RCC 7860 (cell line): ENCODE measurements at regions not wholly inside any gene's neighbourhood (a gene's known extent, or its start where the extent isn't known, plus 50 kb on each side); places are given as distances from the start of the nearest gene placed in this dataset.
"Not testable (repeated sequence)": the region's sequence is repeated elsewhere in the genome, so short reads cannot be mapped to it uniquely, and the experiment has no call there.

Experiments used
- DNase-seq: peaks from one replicate; pipeline ENCODE4 v3.0.0-alpha.2; 2015; ENCODE audit warnings: low spot score
- FAIRE-seq: peaks from 2 replicates; lab custom pipeline; 2012; peaks lifted over from hg19 to GRCh38; lab: Jason Lieb, UNC

DNA sequence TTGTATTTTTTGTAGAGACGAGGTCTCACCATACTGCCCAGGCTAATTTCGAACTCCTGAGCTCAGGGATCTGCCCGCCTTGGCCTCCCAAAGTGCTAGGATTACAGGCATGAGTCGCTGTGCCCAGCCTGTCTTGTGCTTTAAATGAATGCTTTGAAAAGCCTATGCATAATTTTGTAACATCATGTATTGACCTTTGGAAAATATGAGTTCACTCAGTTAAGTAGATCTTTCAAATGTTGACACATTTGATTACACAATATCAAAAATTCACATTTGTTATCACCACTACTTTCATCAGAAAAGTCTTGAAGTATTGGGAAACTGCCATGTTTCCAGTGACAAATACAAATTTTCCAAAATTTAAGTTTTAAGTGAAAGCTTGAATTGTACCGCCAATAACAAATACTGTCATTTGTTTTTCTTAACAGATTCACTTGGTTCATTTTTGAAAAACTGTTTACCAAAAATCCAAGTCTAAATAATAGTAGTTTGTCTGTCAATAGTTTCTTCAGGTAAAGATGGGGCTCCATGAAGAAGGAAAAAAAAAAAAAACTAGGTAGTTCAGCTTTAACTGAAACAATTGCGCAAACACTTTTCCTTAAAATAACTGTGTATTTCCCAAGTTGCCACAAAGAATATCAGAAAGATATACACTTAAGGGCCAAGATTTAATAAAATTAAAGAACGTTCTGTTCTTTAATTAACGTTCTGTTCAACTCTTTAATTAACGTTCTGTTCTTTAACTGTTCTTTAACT is 233.2 kb upstream of the NR5A2 start:
- FAIRE-seq, result no peak

DNA sequence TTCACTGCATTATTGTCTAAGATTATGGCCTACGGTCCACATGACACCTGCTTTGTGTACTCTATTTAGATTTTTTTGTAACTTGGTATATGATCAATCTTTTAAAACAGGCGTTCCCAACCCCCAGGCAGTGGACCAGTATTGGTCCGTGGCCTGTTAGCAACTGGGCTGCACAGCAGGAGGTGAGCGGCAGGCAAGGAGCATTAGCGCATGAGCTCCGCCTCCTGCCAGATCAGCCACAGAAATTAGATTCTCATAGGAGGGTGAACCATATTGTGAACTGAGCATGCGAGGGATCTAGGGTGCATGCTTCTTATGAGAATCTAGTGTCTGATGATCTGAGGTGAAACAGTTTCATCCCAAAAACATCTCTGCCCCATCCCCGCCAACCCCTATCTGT is 228.4 kb upstream of the NR5A2 start:
- DNase-seq (no peak), FAIRE-seq (no peak)

More for the DNA sequence above, 233.2 kb upstream of the NR5A2 start:
- no peak for DNase-seq

DNA sequence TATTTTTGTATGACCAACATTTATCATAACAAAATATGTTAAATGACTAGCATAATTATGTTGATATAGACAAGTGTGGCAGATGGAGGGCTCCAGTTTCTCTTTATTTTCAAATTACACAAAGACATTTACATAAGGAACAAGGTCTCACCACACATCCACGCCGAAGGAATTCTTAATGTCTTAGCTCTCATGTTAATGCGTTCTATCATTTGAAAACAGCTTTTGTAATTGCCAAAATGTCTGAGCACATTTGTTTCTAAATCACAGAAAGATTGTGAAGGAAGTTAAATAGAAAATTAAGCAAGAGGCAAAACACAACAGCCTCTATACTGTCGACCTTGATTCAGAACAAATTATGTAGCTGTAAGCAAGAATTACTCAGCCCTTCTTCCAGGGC is 223.0 kb upstream of the NR5A2 start:
- no peak for DNase-seq
- FAIRE-seq, result no peak

DNA sequence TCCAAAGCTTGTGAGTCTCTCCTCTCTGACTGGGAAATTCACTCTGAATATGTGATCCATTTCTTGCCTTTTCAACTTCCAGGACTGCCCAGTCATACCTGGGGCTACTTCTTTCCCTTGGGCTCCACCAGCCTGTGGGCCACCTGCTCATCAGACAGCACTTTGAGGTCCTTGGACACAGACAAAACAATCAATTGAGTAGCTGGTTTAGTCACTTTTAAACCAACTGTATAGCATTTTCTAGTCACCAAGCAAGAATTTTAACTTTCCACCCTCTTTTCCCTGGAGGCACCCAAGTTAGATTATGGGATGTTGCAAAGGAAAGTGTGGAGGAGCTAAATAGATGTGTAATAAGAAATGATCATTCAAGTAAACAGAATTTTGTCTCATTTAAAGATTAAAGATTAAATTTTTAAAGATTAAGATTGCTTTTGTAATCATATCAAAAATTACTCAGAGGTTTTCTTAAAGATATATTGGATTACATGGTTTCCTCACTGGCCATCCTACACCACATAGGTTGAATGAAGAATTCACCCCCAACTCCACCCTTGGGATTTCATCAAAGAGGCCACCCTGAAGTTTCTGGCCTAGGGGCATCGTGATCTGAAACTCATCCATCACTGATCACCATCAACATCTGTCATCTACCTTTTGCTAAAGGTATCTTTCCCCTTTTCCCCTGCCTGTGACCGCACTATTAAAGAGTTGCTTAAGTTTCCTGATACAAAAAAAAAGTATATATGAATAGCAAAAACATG is 219.2 kb upstream of the NR5A2 start:
- DNase-seq (no peak), FAIRE-seq (no peak)

DNA sequence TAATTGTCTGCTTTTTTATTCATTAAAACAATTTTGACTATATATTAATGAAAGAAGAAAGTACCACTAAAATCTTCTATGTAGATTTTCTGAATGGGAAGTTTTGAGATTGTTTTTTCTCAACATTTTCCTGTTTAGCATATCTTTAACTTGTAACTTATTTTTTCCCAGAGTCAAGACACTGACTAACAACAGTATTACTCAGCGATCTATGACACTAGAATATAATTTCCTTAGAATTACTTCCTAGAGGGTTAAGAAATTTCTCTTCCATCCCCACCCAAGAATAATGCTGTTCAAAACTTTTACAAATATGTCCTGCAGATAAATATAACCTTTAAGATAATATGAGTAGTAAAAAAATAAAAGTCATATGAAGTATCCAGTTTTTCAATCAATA is 218.2 kb upstream of the NR5A2 start:
- FAIRE-seq, result no peak
- no peak for DNase-seq

DNA sequence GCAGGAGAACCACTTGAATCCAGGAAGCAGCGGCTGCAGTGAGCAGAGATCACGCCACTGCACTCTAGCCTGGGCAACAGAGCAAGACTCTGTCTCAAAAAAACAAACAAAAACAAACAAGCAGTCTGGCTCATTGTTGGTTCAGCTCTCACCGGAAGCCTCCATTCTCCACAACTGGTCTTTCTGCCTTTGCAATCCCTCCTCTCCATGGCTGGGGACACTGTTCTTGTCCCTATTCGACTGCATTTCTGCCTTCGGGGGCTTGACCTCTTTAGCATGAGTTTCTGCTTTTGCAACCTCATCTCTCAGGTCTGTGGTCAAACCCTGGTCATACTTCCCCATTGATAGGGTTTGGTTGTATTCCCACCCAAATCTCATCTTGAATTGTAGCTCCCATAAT is 216.3 kb upstream of the NR5A2 start:
- FAIRE-seq, result no peak

DNA sequence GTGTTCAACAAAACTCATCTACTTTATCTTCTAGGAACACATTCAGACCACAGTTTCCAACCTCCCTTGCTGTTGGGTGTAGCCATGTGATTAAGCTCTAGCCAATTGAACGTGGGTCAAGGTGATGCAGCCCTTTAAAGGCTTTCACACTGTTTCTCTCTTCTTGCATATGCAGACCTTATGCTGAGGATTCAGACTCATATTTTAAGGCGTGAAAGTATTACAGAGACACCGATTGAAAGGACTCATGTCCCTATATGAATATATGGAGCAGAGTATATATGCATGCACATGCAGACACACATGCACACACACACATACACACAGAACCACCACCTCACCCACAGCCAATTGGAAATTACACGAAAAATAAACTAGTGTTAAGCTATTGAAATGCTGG is 214.3 kb upstream of the NR5A2 start:
- FAIRE-seq (no peak), DNase-seq (no peak)

More for the DNA sequence above, 216.3 kb upstream of the NR5A2 start:
- no peak for DNase-seq

DNA sequence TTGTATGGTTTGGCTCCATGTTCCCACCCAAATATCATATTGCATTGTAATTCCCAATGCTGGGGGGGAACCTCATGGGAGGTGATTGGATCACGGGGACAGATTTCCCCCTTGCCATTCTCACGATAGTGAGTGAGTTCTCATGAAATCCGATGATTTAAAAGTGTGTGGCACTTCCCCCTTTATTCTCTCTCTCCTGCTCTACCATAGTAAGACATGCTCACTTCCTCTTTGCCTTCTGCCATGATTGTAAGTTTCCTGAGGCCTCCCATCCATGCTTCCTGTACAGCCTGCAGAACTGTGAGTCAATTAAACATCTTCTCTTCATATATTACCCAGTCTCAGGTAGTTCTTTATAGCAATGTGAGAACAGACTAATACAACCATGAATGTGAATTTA is 211.6 kb upstream of the NR5A2 start:
- no peak for DNase-seq
- no peak for FAIRE-seq

DNA sequence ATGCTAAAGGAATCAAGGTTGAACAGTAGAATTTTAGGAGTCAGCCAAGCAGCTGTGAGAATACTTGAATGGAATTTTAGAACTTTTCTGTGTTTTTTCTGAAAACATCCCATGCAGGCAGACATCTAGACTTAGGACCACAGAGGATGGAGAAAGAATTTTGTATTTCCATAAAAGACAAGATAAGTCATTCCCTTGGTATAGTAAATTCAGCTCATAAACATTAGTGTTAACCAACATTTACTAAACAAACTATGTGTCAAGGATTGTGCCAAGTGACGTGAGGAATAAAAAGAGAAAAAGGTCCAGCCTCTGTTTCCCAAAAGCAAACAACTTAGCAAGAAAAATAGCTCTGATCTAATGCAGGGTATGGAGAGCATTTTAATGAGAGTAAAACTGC is 210.2 kb upstream of the NR5A2 start:
- FAIRE-seq (no peak), DNase-seq (no peak)

DNA sequence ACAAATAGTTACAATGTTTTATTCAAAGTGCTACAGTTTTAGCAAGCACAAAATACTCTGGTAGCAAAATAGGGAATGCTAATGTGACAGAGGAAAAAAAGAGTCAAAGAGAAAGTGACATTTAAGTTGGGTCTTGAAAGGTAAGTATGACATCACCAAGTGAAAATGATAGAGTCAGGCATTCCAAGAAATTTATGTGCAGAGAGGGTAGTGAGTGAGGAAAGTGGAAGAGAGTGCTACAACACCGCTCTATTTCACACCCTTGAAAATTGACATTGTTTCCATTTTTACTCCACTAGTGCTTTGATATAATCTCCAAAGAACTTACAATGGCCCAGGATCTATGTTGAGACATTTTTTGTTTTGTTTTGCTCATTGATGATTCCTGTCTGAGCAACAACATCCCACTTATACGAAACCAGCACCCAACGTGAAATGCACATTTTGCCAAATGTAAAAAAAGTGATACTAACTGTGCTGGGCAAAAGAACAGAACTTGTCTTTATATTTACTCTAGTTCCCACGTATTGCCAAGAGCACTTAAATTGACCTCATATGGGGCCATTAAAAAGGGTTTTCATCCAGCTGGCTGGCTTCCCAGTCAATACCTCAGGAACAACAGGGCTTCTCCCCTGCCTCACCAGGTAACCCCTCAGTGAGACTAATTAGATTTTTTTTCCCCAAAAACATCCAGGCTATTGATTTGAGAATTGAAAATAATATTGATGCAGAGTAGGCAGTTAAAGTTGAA is 206.3 kb upstream of the NR5A2 start:
- no peak for FAIRE-seq

DNA sequence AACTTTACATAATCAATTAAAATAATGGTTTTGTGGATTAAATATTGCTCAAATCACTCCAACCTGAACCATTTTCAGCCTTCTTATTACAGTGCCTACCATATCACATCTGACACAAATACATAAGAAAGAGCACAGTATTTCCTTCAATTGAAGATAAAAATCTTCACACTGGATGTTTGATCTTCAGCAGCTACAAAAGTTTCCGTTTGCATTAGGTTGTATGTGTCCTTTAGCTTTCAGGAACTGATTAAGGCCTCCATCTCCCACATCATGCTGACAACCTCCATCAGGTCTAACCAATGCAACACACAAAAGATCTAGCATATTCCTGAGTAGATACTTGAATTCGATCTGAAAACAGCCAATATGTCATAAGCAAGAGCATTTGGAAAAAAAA is 195.1 kb upstream of the NR5A2 start:
- no peak for FAIRE-seq

More for the DNA sequence above, 206.3 kb upstream of the NR5A2 start:
- DNase-seq, result no peak

DNA sequence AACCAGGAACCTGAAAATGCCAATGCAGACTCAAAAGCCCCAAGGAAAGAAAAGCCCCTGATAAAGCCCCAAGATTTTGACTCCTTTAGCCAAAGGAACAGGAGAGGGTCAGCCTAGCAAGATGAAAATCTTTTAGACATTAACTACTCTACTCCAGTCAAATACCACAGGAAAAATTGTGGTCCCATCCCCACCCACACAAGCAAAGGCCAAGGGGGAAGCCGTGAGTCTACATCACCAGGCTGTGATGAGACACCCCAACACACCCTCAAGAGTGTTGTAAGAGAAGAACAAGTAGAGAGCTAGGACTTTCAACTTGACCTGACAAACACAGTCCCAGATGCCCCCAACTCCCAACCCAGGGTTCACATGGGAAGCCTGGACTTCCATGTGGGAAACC is 192.8 kb upstream of the NR5A2 start:
- DNase-seq (no peak), FAIRE-seq (no peak)

More for the DNA sequence above, 195.1 kb upstream of the NR5A2 start:
- no peak for DNase-seq

DNA sequence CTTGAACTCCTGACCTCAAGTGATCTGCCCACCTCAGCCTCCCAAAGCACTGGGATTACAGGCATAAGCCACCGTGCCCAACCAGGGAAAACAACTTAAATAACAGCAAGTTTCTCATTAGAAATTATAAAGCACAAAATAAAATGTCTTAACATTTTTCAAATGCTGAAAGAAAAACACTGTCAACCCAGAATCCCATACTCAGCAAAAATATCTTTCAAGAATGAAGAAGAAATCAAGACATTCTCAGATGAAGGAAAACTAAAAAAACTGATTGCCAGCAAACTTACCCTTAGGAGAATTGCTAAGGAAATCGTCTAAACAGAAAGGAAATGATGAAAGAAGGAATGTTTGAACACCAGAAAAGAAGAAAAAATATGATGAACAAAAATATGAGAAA is 191.1 kb upstream of the NR5A2 start:
- no peak for FAIRE-seq
- DNase-seq, result no peak

DNA sequence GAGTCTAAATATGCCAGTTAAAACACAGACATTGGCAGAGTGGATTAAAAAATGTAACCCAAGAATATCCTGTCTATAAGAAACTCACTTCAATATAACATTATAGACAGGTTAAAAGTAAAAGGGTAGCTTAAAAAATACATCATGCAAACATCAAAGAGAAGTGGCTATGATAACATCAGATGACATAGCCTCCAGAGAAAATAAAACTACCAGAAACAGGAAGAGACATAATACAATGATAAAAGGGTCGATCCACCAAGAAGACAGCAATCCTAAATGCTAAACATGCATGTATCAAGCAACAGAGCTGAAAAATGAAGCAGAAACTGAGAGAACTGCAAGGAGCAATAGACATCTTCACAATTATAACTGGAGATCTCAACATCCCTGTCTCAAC is 190.2 kb upstream of the NR5A2 start:
- no peak for FAIRE-seq

DNA sequence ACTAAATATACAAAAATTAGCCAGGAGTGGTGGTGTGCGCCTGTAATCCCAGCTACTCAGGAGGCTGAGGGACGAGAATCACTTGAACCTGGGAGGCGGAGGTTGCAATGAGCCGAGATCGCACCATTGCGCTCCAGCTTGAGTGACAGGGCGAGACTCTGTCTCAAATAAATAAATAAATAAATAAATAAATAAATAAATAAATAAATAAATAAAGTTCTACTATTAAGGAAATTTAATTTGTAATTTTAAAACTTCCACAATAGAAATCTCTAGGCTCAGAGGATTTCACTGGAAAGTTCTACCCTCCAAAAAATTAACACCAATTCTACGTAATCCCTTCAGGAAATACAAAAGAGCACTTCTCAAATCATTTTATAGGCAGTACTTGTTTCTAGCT is 187.9 kb upstream of the NR5A2 start:
- FAIRE-seq, DNase-seq: not testable (repeated sequence)

More for the DNA sequence above, 190.2 kb upstream of the NR5A2 start:
- no peak for DNase-seq

DNA sequence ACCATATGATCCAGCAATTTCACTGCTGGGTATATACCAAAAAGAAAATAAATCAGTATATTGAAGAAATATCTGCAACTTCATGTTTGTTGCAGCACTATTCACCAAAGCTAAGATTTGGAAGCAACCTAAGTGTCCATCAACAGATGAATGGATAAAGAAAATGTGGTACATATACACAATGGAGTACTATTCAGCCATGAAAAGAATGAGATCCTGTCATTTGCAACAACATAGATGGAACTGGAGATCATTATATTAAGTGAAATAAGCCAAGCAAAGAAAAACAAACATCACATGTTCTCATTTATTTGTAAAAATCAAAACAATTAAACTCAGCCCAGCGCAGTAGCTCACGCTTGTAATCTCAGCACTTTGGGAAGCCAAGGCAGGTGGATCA is 184.4 kb upstream of the NR5A2 start:
- not testable (repeated sequence) for DNase-seq, FAIRE-seq

DNA sequence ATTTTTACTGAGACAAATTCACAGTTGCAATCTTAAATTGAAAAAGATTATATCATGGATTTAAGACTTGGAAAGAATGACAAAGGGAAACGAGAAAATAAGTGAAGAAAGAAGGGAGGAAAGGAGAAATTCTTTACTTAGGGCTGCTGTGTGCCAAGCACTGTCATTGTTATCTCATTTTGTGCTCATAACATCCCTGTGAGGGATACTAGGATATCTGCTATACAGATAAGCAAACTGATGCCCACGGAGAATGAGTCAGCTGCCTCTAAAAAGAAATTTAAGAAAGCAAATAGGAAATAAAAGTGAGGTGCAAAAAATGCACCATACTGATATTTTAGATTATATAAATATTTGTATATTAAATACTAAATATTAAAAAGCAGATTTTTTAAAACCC is 183.6 kb upstream of the NR5A2 start:
- no peak for DNase-seq
- FAIRE-seq, result no peak

DNA sequence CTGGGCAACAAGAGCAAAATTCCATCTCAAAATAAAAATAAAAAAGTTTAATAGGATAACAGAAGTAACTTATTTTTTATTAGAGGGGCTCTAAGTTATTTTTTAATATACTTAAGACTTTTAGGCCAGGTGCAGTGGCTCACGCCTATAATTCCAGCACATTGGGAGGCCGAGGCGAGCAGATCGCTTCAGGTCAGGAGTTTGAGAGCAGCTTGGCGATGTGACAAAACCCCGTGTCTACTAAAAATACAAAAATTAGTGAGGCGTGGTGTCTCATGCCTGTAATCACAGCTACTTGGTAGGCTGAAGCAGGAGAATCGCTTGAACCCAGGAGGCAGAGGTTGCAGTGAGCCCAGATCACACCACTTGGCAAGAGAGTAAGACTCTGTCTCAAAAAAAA is 180.5 kb upstream of the NR5A2 start:
- DNase-seq (no peak), FAIRE-seq (no peak)

DNA sequence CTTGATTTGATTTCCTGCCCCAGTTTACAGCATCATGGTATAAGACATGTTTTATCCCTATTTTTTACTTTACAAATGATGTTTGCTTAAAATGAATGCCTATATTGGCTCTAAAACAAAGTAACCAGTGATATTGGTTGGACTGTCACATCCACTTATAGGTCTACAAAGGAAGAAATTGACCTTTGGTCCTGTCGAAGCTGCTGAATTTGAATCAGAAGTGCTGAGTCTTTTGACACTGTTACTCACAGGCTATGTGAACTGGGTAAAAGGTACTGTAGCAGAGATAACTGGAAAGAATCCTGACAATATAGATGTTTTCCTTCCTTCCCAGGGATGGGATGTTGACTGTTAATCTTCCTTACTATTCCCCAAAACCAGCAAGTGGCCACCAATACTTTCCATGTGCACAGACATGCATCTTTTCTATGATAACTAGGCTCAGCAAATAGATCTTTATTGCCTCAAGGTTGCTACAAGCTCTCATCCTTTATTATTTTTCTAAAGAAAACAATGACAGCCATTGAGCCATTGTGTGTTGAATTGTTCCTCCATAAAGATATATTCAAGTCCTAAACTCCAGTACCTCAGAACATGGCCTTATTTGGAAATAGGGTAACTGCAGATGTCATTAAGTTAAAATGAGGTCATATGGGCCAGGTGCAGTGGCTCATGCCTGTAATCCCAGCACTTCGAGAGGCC is 175.9 kb upstream of the NR5A2 start:
- DNase-seq (no peak), FAIRE-seq (no peak)

DNA sequence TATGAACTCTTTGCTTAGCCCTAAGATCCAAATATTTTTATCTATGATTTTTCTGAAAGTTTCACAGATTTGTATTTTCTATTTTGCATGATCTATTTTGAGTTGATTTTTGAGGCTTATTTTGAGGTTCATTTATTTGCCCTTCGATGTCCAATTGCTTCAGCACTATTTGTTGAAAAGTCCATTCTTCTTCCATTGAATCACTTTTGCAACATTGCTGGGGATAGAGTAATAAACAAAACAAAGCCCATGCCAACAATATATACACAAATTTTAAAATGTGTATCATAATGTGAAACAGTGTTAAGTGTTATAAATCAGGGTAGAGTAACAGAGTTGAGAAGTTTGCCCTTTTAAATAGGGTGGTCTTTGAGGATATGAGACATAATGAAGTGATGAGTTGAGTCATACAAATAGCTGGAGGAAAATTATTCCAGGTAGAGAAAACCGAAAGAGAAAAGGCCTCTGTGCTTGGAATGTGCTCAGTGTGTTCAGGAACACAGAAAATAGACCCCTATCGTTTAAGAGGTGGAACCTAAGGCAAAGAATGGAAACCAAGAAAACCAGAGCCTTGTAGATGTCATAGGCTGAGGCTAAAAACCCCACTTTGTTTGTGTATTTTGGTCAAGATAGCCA is 172.7 kb upstream of the NR5A2 start:
- no peak for DNase-seq
- FAIRE-seq, result no peak
